A673 (cell line): ENCODE measurements at regions not wholly inside any gene's neighbourhood (a gene's known extent, or its start where the extent isn't known, plus 50 kb on each side); places are given as distances from the start of the nearest gene placed in this dataset.

Experiments used
- EZH2 ChIP-seq: fragments of 200-600 bp; sonication (generic); IDR thresholded peaks from 2 replicates; pipeline ENCODE4 v1.6.1; 2017; ENCODE audit warnings: borderline replicate concordance, low read depth, mild to moderate bottlenecking, mixed read lengths, antibody characterized with exemption, low read length; ENCODE audit not compliant: poor library complexity, severe bottlenecking
- TF ChIP-seq, protein P1 (sequence below): fragments of 300-800, 200-600 bp; sonication (generic); conservative IDR thresholded peaks from 2 replicates; pipeline ENCODE4 v1.5.1; 2017; ENCODE audit warnings: low read depth, mild to moderate bottlenecking, antibody characterized with exemption, low read length, moderate library complexity, mixed read lengths

DNA sequence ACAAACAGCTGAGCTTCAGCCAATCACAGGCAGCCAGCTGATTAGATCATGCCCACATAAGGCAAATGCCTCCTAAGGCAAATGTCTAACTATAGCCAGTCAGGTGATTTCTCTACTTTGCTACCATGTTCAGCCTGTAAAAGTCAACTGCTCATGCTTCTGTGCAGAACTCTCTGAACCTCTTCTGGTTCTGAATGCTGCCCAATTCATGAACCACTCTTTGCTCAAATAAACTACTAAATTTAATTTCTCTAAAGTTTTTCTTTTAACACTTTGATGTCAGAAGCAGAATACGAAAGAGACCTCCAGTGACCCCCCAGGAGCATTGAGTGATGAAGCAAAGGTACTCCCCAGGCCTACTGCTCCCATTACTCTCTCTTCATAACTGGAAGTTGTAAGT is 240.7 kb upstream of the IPO5 start:
- TF ChIP-seq, protein P1, sequence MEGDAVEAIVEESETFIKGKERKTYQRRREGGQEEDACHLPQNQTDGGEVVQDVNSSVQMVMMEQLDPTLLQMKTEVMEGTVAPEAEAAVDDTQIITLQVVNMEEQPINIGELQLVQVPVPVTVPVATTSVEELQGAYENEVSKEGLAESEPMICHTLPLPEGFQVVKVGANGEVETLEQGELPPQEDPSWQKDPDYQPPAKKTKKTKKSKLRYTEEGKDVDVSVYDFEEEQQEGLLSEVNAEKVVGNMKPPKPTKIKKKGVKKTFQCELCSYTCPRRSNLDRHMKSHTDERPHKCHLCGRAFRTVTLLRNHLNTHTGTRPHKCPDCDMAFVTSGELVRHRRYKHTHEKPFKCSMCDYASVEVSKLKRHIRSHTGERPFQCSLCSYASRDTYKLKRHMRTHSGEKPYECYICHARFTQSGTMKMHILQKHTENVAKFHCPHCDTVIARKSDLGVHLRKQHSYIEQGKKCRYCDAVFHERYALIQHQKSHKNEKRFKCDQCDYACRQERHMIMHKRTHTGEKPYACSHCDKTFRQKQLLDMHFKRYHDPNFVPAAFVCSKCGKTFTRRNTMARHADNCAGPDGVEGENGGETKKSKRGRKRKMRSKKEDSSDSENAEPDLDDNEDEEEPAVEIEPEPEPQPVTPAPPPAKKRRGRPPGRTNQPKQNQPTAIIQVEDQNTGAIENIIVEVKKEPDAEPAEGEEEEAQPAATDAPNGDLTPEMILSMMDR, result no peak
- TF ChIP-seq EZH2, result no peak
